ENCODE measurements at regions not wholly inside any gene's neighbourhood (a gene's known extent, or its start where the extent isn't known, plus 50 kb on each side); places are given as distances from the start of the nearest gene placed in this dataset.

DNA sequence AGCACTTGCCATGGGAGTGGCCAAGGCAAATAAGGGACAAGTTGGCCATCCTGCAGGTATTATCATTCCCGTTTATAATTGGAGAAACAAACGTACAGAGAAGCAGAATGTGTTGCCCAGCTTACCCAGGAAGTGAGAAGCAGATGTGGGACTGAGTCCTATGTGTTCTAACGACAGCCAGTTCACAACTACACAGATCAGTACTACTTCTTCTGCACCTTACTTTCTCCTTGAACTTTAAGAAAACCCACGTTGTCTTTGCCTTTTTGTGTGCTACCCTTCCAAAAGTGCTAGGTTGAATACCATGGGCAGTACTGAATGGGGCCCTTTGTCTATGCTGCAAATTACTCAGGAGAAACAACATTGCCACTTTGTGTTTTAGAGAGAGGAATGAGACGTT is 62.8 kb upstream of the BLID start:
- no peak for DNase-seq (ENCODE audit: low read depth)

DNA sequence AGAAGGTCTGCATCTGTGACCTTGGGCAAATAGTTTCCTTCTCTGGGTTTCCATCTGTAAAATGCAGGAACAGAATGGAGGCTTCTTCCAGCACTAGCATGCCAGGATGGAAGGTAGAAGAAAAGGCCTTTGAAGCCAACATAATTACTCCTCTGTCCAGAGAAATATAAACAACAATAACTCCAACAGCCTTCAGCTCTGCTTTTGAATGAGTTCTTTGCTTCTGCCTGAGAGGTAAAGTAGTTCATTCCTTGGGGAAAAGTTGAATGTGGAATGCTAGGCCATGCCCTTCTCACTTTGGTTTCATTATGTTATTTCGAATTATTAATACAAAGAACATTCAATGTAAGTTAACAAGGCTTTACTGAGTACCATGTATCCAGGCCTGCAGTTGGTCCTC is 61.2 kb upstream of the BLID start:
- peak; percentile 17 for DNase-seq (ENCODE audit: low read depth)

DNA sequence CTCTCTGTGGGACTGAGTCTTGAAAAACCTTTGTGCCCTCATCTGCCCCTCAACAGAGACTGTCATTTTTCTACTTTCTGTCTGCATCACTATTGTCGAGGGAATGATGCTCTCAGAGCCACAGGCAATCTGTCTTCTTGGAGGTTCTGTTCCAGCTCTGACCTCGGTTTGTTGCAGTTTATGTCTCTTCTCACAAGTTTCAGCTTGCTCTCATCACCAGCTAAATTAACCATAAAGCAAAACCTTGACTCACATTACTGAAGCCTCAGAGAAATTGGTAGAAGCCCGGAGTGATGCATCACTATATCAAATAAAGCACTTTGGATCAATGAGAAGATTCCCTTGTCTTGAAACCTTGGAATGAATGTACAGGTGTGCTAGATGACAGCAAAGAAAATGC is 60.6 kb upstream of the BLID start:
- peak; percentile 33 for DNase-seq (ENCODE audit: low read depth)

DNA sequence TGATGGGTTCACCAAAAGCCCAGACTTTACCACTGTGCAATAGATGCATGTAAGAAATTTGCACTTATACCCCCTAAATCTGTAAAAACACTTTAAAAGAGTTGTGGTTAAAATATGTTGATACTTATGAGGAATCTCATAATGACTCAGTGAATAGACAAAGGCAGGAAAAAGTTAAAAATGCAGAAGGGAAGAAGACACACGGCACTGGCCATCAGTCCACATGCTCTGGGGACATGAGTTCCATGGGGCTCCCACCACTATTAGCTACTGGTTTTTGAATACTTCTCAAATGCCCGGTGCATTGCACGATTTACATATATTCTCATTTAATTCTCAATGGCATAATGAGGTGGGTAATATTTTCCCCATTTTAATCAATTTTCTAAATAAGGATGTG is 59.3 kb upstream of the BLID start:
- peak; percentile 39 for DNase-seq (ENCODE audit: low read depth)

DNA sequence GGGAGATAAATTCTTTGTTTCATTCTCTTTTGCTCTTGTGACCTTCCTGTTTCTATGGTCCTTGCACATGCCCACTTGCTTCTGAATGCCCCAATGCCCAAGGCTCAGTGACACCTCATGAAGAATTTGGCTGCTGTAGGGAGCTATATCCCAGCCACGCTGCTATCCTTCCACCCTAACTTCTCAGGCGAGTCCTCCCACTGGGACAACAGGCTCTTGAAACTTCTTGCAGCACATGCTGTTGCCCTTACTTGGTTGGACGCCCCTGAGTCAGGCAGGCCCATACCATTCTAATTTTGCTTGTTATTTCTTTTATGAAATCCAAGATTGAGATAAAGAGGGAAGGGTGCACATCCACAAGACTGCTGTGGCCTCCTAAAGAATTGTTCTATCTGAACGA is 57.6 kb upstream of the BLID start:
- peak; percentile 60 for DNase-seq (ENCODE audit: low read depth)

DNA sequence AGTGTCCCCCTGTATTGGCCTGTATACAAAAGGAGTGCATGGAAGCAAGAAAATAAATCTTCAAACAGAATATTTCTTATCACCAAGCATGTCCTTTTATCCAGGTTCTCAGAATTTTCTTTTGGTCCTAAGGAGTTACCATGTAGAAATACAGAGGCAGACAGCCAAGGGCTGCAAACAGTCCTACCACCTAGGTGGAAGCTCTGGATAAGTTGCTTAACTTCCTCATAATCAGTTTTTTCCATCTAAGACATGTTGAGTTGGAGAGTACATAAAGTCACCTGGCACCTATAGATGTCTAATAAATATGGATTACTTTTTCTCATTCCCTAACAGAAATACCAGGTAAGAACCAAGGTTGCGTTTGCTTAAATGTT is 57.0 kb upstream of the BLID start:
- DNase-seq (ENCODE audit: low read depth), result peak; percentile 10

DNA sequence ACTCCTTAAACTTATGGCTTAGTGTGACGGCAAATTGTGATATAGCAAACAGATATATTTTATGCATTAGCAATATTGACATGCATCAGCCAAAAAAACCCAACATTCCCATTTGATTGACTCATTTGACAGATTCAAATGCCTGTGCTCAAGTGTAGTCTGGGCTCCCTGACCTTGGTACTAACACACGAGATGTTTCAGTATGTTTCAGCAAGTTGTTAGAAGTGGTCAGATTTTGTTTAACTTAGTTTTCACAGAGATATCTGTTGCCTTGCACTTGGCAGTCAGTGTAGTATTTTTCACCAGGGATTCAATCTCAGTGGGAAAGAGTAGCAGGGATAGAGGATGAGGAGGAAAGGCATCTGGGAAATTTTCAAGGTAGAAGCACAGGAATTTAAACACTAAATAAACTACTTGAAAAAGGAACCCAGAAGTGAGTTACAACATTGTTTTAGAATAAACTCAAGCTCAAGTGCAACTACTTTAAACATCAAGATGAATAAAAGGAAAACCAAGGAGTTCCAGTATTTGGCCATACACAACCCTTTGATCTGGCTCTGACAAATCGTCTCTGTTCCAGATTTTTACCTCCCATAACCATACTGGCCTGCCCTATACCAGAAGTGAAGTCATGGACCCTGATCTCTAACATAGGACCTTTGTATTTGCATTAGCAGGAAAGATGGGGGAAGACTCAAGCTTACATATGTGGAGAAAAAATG is 56.5 kb upstream of the BLID start:
- DNase-seq (ENCODE audit: low read depth), result peak; percentile 38

DNA sequence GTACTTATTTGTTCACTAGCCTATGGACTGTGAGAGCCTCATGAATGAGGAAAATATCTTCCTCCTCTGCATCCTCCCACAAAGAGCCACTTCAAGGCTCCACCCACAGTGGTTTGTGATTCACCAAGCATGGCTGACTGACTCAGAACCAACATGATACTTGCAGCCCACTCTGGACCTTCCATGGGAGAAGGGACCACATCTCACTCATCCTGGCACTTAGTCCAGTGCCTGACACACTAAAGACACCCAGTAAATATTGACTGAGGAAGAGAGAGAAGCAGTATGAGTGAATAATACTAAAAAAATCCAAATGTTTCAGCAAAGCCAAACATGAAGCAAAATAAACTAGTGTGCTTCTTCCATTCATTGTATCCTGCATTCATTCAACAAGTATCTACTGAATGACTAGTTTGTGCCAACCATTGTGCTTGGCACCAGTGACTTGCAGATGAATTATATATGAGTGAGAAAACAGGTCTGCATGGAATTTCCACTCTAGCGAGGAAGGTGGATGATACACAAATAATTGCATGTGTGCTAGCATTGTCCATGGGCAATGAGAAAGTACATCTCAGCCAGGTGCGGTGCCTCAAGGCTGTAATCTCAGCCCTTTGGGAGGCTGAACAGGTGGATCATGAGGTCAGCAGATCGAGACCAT is 54.9 kb upstream of the BLID start:
- DNase-seq (ENCODE audit: low read depth), result peak; percentile 92

DNA sequence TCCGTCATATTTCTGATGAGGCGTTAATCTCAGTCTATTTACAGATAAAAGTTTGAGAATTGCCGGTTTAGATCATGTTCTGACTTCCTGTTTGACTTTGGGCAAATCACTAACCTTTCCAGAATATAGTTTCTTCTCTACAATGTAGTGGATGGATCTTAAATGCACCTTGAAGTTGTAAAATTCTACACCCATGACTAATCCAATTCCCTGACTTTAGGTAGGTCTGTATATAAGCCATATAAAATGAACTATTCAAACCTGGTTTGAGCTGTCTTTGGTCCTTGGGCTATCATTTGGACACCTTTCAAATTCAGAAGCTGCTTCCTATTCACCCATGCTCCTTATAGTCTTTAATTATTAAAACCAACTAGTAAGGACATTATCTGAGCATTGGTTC is 52.2 kb upstream of the BLID start:
- DNase-seq (ENCODE audit: low read depth), result no peak

DNA sequence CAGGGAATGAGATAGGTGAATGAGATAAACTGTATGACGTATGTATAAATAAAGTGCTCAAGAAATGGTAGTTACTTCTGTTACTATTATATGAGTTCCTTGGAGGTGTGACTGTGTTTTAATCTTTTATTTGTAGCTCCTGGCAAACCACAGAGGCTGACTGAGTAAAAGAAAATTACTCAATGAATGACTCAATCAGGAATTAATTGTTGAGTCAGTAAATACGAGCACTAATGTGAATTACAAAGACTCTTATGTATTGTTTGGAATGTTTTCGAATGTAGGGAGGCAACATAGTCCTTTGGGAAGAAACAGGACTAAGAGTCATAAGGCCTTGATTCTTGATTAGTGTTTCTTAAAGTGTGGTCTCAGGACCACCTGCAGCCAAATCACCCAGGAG is 51.1 kb upstream of the BLID start:
- DNase-seq (ENCODE audit: low read depth), result peak; percentile 83

DNA sequence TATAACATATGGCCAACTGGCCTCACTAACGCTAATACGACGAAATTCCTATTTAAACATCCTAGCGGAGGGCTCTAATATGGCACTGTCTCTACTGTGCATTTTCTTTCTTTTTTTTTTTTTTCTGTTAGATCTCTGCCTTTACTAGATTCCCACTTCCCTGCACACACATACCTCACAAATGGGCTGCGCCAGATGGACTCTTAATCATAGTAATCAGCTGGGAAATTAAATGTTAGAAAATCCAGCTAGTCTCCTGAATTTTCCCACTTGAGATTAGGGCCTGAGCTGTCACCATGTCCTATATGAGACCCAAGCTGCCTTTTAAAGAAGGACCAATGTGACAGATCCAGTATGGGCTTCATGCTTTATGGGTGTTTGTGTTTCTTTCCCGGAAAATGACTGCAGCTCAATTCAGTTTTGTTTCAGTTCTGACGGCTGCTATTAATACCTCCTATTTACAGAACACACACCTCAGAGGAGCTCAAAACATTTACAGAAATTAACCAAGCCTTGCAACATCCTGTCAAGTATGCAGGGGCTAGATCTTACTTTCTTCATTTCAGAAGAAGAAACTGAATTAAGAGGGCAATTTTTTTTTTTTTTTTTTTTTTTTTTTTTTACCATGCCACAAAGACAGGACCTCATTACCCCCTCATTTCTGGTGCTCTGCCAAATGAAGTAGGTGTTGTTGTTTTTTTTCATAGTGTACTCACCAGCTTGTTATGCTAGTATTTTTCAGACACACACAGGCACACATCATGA is 49.8 kb upstream of the BLID start:
- DNase-seq (ENCODE audit: low read depth), result no peak
